Loucy (cell line): ENCODE measurements at regions not wholly inside any gene's neighbourhood (a gene's known extent, or its start where the extent isn't known, plus 50 kb on each side); places are given as distances from the start of the nearest gene placed in this dataset.

Experiments used
- CTCF ChIP-seq: fragments of 200-600 bp; sonication (generic); conservative IDR thresholded peaks from 2 replicates; pipeline ENCODE4 v1.5.1; 2014; ENCODE audit warnings: mild to moderate bottlenecking, antibody characterized with exemption, low read length
- EZH2phosphoT487 ChIP-seq: fragments of 200-600 bp; IDR thresholded peaks from 2 replicates; pipeline ENCODE4 v1.6.1; 2018; ENCODE audit warnings: antibody characterized with exemption, mild to moderate bottlenecking, moderate library complexity, borderline replicate concordance

- TF ChIP-seq CTCF (no peak), EZH2phosphoT487 (no peak)
Measured at GRCh38 chr13:40285634-40286033, 380.8 kb downstream of the FOXO1 start.
